ENCODE measurements at regions not wholly inside any gene's neighbourhood (a gene's known extent, or its start where the extent isn't known, plus 50 kb on each side); places are given as distances from the start of the nearest gene placed in this dataset.
"Not testable (repeated sequence)": the region's sequence is repeated elsewhere in the genome, so short reads cannot be mapped to it uniquely, and the experiment has no call there.

GRCh38 chr7:153628825-153629224 lies 423.4 kb upstream of the DPP6 start:
- no peak for DNase-seq (ENCODE audit: low read depth in 2 of 2)

GRCh38 chr7:153638821-153639435 lies 413.3 kb upstream of the DPP6 start:
- no peak for DNase-seq (ENCODE audit: low read depth in 2 of 2)

GRCh38 chr7:153640586-153640985 lies 411.6 kb upstream of the DPP6 start:
- no peak for DNase-seq (ENCODE audit: low read depth in 2 of 2)

- no peak for DNase-seq (ENCODE audit: low read depth in 2 of 2)
These were observed 411.0 kb upstream of the DPP6 start for GRCh38 chr7:153641199-153641598.

GRCh38 chr7:153642989-153643388 lies 409.2 kb upstream of the DPP6 start:
- DNase-seq (ENCODE audit: low read depth in 2 of 2) = no peak

- no peak for DNase-seq (ENCODE audit: low read depth in 2 of 2)
These were observed 394.9 kb upstream of the DPP6 start for GRCh38 chr7:153657182-153657800.

GRCh38 chr7:153675131-153675530 lies 377.1 kb upstream of the DPP6 start:
- no peak for DNase-seq (ENCODE audit: low read depth in 2 of 2)

GRCh38 chr7:153682628-153683027 lies 369.6 kb upstream of the DPP6 start:
- DNase-seq (ENCODE audit: low read depth in 2 of 2) = no peak

- DNase-seq (ENCODE audit: low read depth in 2 of 2) = no peak
These were observed 356.0 kb upstream of the DPP6 start for GRCh38 chr7:153696242-153696641.

- DNase-seq (ENCODE audit: low read depth in 2 of 2) = no peak
These were observed 354.2 kb upstream of the DPP6 start for GRCh38 chr7:153698046-153698445.

GRCh38 chr7:153701678-153702077 lies 350.5 kb upstream of the DPP6 start:
- no peak for DNase-seq (ENCODE audit: low read depth in 2 of 2)

GRCh38 chr7:153723892-153724291 lies 328.3 kb upstream of the DPP6 start:
- DNase-seq (ENCODE audit: low read depth in 2 of 2) = not testable (repeated sequence)

GRCh38 chr7:153731504-153731903 lies 320.7 kb upstream of the DPP6 start:
- DNase-seq (ENCODE audit: low read depth in 2 of 2) = not testable (repeated sequence)

- DNase-seq (ENCODE audit: low read depth in 2 of 2) = not testable (repeated sequence)
These were observed 308.8 kb upstream of the DPP6 start for GRCh38 chr7:153743434-153743833.

GRCh38 chr7:153747969-153748368 lies 304.2 kb upstream of the DPP6 start:
- DNase-seq (ENCODE audit: low read depth in 2 of 2) = not testable (repeated sequence)

- not testable (repeated sequence) for DNase-seq (ENCODE audit: low read depth in 2 of 2)
These were observed 303.3 kb upstream of the DPP6 start for GRCh38 chr7:153748885-153749284.

- not testable (repeated sequence) for DNase-seq (ENCODE audit: low read depth in 2 of 2)
These were observed 286.3 kb upstream of the DPP6 start for GRCh38 chr7:153765869-153766268.

- DNase-seq (ENCODE audit: low read depth in 2 of 2) = not testable (repeated sequence)
These were observed 285.3 kb upstream of the DPP6 start for GRCh38 chr7:153766926-153767325.

GRCh38 chr7:153772966-153773365 lies 279.2 kb upstream of the DPP6 start:
- no peak for DNase-seq (ENCODE audit: low read depth in 2 of 2)

- DNase-seq (ENCODE audit: low read depth in 2 of 2) = not testable (repeated sequence)
These were observed 275.3 kb upstream of the DPP6 start for GRCh38 chr7:153776940-153777339.

GRCh38 chr7:153797363-153797762 lies 254.8 kb upstream of the DPP6 start:
- DNase-seq (ENCODE audit: low read depth in 2 of 2) = not testable (repeated sequence)

GRCh38 chr7:153808117-153808516 lies 244.1 kb upstream of the DPP6 start:
- no peak for DNase-seq (ENCODE audit: low read depth in 2 of 2)

GRCh38 chr7:153829525-153829924 lies 222.7 kb upstream of the DPP6 start:
- DNase-seq (ENCODE audit: low read depth in 2 of 2) = no peak

- no peak for DNase-seq (ENCODE audit: low read depth in 2 of 2)
These were observed 220.0 kb upstream of the DPP6 start for GRCh38 chr7:153832160-153832559.
